Muscle layer of duodenum (tissue), 2 donors: ENCODE measurements at regions not wholly inside any gene's neighbourhood (a gene's known extent, or its start where the extent isn't known, plus 50 kb on each side); places are given as distances from the start of the nearest gene placed in this dataset.

Source experiments
- H3K27ac ChIP-seq: one replicate; pipeline ENCODE4 v1.7.0; 2013; ENCODE audit warnings: mild to moderate bottlenecking, low read length
- H3K27me3 ChIP-seq: one replicate; pipeline ENCODE4 v1.7.0; 2013; ENCODE audit warnings: low read depth, mild to moderate bottlenecking, control low read depth, low read length
- H3K36me3 ChIP-seq, 2 donors: one replicate each; pipeline ENCODE4 v1.7.0; 2013; ENCODE audit warnings: low read length in 2 of 2, control low read depth in 1 of 2, mild to moderate bottlenecking in 1 of 2; ENCODE audit not compliant: insufficient read depth in 2 of 2, control insufficient read depth in 1 of 2
- H3K4me1 ChIP-seq, 2 donors: one replicate each; pipeline ENCODE4 v1.7.0; 2013; ENCODE audit warnings: low read length in 2 of 2, mild to moderate bottlenecking in 2 of 2, control low read depth in 1 of 2, moderate library complexity in 1 of 2; ENCODE audit not compliant: insufficient read depth in 2 of 2, control insufficient read depth in 1 of 2
- H3K4me3 ChIP-seq, 2 donors: one replicate each; pipeline ENCODE4 v1.7.0; 2013; ENCODE audit warnings: low read length in 2 of 2, low read depth in 1 of 2, mild to moderate bottlenecking in 1 of 2
- H3K9me3 ChIP-seq, 2 donors: one replicate each; pipeline ENCODE4 v1.7.0; 2013; ENCODE audit warnings: low read length in 2 of 2, control low read depth in 1 of 2, mild to moderate bottlenecking in 1 of 2; ENCODE audit not compliant: control insufficient read depth in 1 of 2
- donor health status: healthy.

- Histone ChIP-seq H3K4me3 (no peak overlapping the region), H3K27me3 (no peaks in the 10 kb centered on the region), H3K36me3 (no peaks in the 10 kb centered on the region), H3K9me3 (peaks cover 0 to 11% of the 10 kb centered on the region in 2 donors), H3K27ac (no peak overlapping the region), H3K4me1 (no peaks in the 10 kb centered on the region)
These were observed 170.4 kb downstream of the PTPRC start for GRCh38 chr1:198809247-198809646.

DNA sequence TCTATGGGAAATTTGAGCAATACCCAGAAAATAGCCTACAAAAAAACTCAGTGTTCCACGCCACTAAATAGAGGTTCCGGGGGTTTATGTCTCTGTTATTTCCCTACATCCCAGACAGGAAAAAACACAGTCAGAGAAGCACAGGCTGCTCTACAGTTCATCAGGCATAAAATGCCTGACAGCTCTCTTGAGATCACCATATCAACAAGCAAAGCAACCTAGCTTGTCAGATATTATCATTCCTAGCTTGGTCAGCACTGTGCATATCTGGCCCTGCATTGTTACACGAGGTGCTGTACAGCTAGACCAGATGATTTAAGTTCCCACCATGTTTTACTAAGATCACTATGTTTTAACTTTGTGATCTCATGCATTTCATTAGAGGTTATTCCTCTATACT lies 172.6 kb downstream of the PTPRC start:
- Histone ChIP-seq H3K9me3 (peaks cover 0 to 13% of the 10 kb centered on the region in 2 donors), H3K27ac (no peak overlapping the region), H3K4me3 (no peak overlapping the region), H3K36me3 (no peaks in the 10 kb centered on the region), H3K27me3 (no peaks in the 10 kb centered on the region), H3K4me1 (no peaks in the 10 kb centered on the region)

- Histone ChIP-seq H3K9me3 (no peaks in the 10 kb centered on the region), H3K27me3 (no peaks in the 10 kb centered on the region), H3K27ac (no peak overlapping the region), H3K36me3 (no peaks in the 10 kb centered on the region), H3K4me3 (no peak overlapping the region), H3K4me1 (no peaks in the 10 kb centered on the region)
These were observed 184.8 kb downstream of the PTPRC start for GRCh38 chr1:198823626-198824025.

DNA sequence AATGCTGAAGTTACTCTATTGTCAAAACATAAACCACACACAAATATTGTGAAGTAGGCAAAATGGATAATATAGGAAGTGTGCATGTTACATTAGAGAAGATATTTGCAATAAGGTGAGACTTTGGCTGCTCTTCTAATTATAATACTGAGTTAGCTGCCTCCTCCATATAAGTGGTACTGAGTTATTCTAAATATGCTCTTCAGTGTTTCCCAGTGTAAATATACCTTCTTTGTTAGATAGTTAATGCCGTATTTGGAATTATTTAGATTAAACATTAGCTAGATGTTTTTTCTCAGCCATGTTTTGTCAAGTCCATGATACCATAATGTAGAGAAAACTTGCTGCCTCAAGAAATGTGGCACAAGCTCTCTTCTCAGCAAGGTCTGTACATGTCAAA lies 186.4 kb downstream of the PTPRC start:
- no peaks in the 10 kb centered on the region for H3K27me3 ChIP-seq

DNA sequence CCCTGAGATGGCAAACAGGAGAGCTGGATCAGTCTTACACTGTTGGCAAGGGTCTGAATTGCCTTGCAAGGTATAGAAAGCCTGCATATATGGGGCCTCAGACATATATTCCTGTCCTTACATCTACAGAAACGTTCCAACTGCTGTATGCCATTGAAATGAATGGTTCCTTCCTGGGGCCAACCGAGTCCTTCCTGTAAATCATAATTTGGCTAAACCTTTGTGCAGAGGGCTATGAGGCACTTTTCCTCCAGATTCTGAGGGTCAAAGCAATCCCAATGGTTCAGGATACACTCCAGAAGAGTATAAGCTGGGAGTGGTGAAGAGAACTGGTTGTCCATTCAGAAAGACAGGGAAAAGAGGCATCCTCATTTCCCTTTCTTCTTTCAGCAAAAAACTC lies 190.5 kb downstream of the PTPRC start:
- Histone ChIP-seq H3K9me3 (no peaks in the 10 kb centered on the region), H3K27ac (no peak overlapping the region), H3K36me3 (no peaks in the 10 kb centered on the region), H3K27me3 (no peaks in the 10 kb centered on the region), H3K4me3 (no peak overlapping the region), H3K4me1 (no peaks in the 10 kb centered on the region)

More for the DNA sequence above, 186.4 kb downstream of the PTPRC start:
- no peaks in the 10 kb centered on the region for H3K36me3 ChIP-seq
- H3K9me3 ChIP-seq, result no peaks in the 10 kb centered on the region
- H3K27ac ChIP-seq, result no peak overlapping the region
- no peaks in the 10 kb centered on the region for H3K4me1 ChIP-seq
- H3K4me3 ChIP-seq, result no peak overlapping the region

DNA sequence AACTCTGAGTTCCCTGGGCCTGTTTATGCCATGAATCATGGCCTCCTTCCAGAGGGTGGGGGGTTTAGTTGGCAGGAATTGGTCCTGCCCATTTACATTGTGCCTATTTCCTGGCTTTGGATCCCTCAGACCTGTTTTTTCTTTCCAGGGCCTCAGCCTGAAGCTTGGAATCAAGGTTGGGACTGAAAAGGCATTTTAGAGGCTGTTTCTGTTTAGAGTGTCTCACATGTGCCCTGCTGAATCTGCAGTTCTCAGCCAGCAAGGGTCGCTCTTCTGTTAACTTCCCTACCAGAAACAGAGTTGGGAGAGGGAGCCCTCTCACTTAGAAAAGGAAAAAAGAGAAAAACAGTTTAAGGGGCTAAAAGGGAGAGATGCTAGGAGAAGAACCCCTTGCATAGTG lies 191.1 kb downstream of the PTPRC start:
- H3K36me3 ChIP-seq, result no peaks in the 10 kb centered on the region
- H3K4me1 ChIP-seq, result no peaks in the 10 kb centered on the region
- no peaks in the 10 kb centered on the region for H3K9me3 ChIP-seq
- no peaks in the 10 kb centered on the region for H3K27me3 ChIP-seq
- no peak overlapping the region for H3K27ac ChIP-seq
- H3K4me3 ChIP-seq, result no peak overlapping the region

DNA sequence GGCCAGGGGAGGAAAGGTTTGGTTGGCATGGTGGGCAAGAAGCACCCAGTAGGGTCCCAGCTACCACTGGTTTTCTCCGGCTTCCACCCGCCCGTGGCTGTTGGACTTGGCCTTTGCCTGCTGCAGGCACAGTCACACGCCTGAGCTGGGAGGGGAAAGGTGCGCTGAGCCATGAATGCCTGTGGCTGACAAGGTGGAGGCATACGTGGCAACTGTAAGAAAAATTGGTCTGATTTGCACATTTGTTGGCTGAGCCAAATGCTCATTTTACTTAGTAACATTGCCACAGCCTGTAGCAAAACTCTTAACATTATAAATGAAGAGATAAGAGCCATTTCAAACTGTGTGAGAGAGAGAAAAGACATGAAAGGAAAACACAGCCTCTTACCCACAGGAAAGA lies 191.6 kb downstream of the PTPRC start:
- Histone ChIP-seq H3K4me3 (no peak overlapping the region), H3K9me3 (no peaks in the 10 kb centered on the region), H3K36me3 (no peaks in the 10 kb centered on the region), H3K27ac (no peak overlapping the region), H3K27me3 (no peaks in the 10 kb centered on the region), H3K4me1 (no peaks in the 10 kb centered on the region)

DNA sequence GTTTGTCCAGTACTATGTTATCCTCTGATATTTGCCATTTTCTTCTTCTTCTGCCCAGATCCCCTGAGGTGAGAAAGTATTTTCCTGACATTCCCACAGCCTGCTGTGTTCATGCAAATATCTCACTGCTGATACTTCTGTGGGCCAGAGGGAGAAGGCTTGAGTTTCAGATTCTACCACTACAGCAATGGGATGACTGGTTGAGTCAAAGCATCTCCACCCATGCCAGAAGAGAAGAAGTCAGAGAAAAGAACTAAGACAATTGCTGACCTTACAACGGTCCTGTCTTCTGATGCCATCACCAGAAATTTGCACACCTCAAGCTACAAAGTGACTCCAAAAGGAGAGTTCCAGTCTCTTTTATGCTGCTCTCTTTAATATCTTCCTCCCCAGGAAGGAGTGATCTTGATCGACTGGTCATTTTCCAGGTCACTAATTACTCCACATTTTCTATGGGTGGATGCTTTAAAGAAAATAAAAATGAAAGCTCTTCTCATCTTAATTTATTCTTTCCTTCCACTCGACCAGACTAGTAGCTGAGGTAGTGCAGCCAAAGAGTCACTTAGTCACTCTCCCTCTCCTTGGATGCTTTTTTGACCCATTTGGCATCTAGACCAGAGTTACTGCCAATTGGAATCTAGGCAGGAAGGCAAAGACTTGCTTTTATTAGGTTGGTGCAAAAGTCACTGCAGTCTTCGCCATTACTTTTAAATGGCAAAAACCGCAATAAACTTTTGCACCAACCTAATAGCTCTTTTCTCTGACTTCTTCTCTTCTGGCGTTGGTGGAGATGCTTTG lies 195.1 kb downstream of the PTPRC start:
- H3K36me3 ChIP-seq, result no peaks in the 10 kb centered on the region

DNA sequence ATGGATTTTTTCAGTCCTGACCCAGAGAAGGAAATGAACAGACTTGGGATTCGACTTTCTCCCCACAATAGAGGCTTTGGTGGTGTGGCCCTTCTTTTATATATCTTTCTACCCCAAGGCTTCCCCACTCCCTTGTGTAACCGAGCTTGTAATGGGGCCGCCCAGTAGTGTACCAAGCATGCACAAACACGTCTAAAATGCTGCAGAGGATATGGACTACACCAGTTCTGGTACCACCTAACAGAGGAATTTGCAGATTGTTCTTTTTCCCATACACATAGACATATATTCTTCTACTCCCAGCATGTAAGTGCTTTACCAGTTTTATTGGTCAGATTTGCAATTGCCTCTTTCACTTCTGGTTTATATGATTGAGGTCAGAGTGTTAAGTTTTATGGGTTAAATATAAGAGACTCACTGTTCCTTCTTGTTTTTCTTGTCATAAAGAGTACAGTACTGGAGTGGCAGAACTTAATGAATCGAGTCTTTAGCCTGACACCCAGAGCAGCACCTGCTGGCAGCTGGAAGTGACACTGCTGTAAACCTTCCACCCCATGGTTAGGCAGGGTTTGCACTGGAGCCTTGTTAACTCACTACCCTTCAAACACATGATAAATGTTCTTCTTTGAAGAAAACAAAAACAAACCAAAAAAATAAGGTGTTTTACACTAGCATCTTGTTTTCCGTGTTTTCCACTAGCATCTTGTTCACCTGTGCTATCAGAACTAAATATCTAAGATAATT lies 198.6 kb downstream of the PTPRC start:
- Histone ChIP-seq H3K9me3 (no peaks in the 10 kb centered on the region), H3K36me3 (no peaks in the 10 kb centered on the region), H3K27me3 (no peaks in the 10 kb centered on the region), H3K4me3 (no peak overlapping the region), H3K4me1 (no peaks in the 10 kb centered on the region), H3K27ac (no peak overlapping the region)

More for the DNA sequence above, 195.1 kb downstream of the PTPRC start:
- no peaks in the 10 kb centered on the region for H3K4me1 ChIP-seq
- no peak overlapping the region for H3K27ac ChIP-seq
- H3K4me3 ChIP-seq, result no peak overlapping the region
- no peaks in the 10 kb centered on the region for H3K9me3 ChIP-seq
- no peaks in the 10 kb centered on the region for H3K27me3 ChIP-seq

DNA sequence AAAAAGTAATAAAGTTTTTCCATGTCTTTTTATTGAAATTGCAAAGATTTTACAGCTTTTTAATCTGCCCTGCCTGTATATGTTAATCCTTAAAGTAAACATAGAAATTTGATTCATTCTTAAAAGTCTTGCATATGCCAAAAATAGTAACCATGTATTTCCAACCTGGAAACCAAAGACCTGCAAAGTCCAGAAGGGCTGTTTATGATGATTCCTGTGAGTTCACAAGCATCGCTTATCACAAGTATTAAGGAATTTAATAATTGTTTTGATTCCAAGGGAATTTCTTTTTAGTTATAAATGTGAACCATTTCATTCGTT lies 199.1 kb downstream of the PTPRC start:
- no peak overlapping the region for H3K4me3 ChIP-seq
- H3K27ac ChIP-seq, result no peak overlapping the region
- no peaks in the 10 kb centered on the region for H3K36me3 ChIP-seq
- H3K4me1 ChIP-seq, result no peaks in the 10 kb centered on the region
- H3K9me3 ChIP-seq, result no peaks in the 10 kb centered on the region
- no peaks in the 10 kb centered on the region for H3K27me3 ChIP-seq

- H3K27ac ChIP-seq, result no peak overlapping the region
- H3K4me1 ChIP-seq, result no peaks in the 10 kb centered on the region
- H3K4me3 ChIP-seq, result no peak overlapping the region
- no peaks in the 10 kb centered on the region for H3K36me3 ChIP-seq
- no peaks in the 10 kb centered on the region for H3K27me3 ChIP-seq
- no peaks in the 10 kb centered on the region for H3K9me3 ChIP-seq
These were observed 202.6 kb downstream of the PTPRC start for GRCh38 chr1:198841477-198841876.
